GM19324 (cell line): ENCODE measurements at regions not wholly inside any gene's neighbourhood (a gene's known extent, or its start where the extent isn't known, plus 50 kb on each side); places are given as distances from the start of the nearest gene placed in this dataset.
"Not testable (repeated sequence)": the region's sequence is repeated elsewhere in the genome, so short reads cannot be mapped to it uniquely, and the experiment has no call there.

Experiments
- ATAC-seq: cut with Tn5 transposase; IDR thresholded peaks from one replicate; pipeline ENCODE4 v1.9.1; 2021; ENCODE audit warnings: mild to moderate bottlenecking, moderate library complexity; ENCODE audit not compliant: unreplicated experiment, low FRiP score

- no peak for ATAC-seq
Measured at GRCh38 chr5:100249884-100250269, 285.3 kb upstream of the FAM174A start.

- no peak for ATAC-seq
Measured at GRCh38 chr5:100249211-100249883, 285.8 kb upstream of the FAM174A start.

- ATAC-seq = no peak
Measured at GRCh38 chr5:100232736-100233135, 302.4 kb upstream of the FAM174A start.

GRCh38 chr5:100188778-100189177 lies 346.4 kb upstream of the FAM174A start:
- ATAC-seq = no peak

- no peak for ATAC-seq
Measured at GRCh38 chr5:100188339-100188738, 346.8 kb upstream of the FAM174A start.

- no peak for ATAC-seq
Measured at GRCh38 chr5:100186181-100186580, 349.0 kb upstream of the FAM174A start.

GRCh38 chr5:100182402-100182801 lies 352.8 kb upstream of the FAM174A start:
- ATAC-seq = no peak

GRCh38 chr5:100175346-100175745 lies 359.8 kb upstream of the FAM174A start:
- no peak for ATAC-seq

- peak; percentile 81 for ATAC-seq
Measured at GRCh38 chr5:100165309-100165708, 369.9 kb upstream of the FAM174A start.

GRCh38 chr5:100161868-100162267 lies 373.3 kb upstream of the FAM174A start:
- no peak for ATAC-seq

GRCh38 chr5:100157066-100157465 lies 378.1 kb upstream of the FAM174A start:
- ATAC-seq = no peak

- no peak for ATAC-seq
Measured at GRCh38 chr5:100148239-100148638, 386.9 kb upstream of the FAM174A start.

- no peak for ATAC-seq
Measured at GRCh38 chr5:100142607-100143006, 392.6 kb upstream of the FAM174A start.

- no peak for ATAC-seq
Measured at GRCh38 chr5:100131161-100131560, 404.0 kb upstream of the FAM174A start.

GRCh38 chr5:100130307-100130706 lies 404.9 kb upstream of the FAM174A start:
- ATAC-seq = no peak

GRCh38 chr5:100119903-100120302 lies 415.3 kb upstream of the FAM174A start:
- no peak for ATAC-seq

GRCh38 chr5:100110497-100110896 lies 424.7 kb upstream of the FAM174A start:
- no peak for ATAC-seq

GRCh38 chr5:100108883-100109282 lies 426.3 kb upstream of the FAM174A start:
- no peak for ATAC-seq

GRCh38 chr5:100103592-100104119 lies 431.5 kb upstream of the FAM174A start:
- not testable (repeated sequence) for ATAC-seq

GRCh38 chr5:100101466-100101865 lies 433.7 kb upstream of the FAM174A start:
- ATAC-seq = not testable (repeated sequence)

GRCh38 chr5:100096328-100096727 lies 438.8 kb upstream of the FAM174A start:
- ATAC-seq = not testable (repeated sequence)

GRCh38 chr5:100080703-100081102 lies 454.5 kb upstream of the FAM174A start:
- ATAC-seq = not testable (repeated sequence)
